ENCODE measurements at regions not wholly inside any gene's neighbourhood (a gene's known extent, or its start where the extent isn't known, plus 50 kb on each side); places are given as distances from the start of the nearest gene placed in this dataset.

DNA sequence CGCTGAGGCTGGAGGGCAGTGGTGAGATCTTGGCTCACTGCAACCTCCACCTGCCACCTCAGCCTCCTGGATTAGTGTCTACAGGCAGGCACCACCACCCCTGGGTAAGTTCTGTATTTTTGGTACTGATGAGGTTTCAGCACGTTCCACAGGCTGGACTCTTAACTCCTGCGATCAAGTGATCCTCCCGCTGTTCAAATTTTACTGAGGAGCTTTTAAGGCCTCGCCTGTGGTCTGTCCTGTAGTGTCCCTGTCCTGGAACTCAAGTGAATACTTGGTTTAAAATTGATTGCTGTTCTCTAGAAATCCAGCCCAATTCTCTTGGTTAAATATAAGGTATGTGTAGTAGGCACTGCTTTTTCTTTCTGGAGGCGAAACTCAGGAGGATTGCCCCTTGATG is 65.2 kb downstream of the DPRX start:
- intact Hi-C loops (cut with DNase I): no loop called here
- DNase-seq: no peak

DNA sequence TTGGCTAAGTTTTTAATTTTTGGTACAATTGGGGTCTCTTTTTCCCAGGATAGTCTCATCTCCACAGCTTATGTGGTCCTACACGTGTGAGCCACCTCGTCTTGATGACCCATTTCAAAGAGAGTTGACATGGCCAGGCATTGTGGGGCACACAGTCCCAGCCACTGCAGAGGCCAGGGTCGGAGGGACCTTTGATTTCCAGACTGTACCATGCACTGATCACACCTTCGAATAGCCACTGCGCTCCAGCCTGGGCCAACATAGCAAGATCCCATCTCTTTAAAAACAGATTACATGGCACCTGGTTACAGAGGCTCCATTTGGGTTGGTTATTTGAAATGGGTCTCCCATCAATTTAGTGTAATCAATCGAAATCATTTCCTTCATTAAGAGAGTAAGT is 71.6 kb downstream of the DPRX start:
- intact Hi-C loops (cut with DNase I): no loop called here
- DNase-seq: no peak

DNA sequence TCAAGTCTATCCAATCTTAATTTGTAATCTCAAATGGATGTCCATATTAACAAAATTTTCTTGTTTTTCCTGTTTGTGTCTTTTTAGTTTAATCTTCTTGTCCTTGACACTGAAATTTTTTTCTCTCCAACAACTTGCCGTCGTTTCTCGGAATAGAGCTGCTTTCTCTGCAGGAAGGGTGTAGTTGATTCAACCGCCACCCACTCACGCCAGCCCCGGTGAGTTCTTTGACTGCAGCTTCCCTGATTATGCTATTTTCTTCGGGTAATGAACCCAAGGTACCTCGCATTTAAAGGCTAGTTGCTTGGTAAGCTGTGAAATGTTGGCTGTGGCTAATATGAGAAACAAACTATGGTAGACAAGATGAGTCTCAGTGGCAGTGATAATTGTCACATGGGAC is 72.2 kb downstream of the DPRX start:
- DNase-seq: peak; percentile 9 to 81 (median 45)
- intact Hi-C loops (cut with DNase I): no loop called here

DNA sequence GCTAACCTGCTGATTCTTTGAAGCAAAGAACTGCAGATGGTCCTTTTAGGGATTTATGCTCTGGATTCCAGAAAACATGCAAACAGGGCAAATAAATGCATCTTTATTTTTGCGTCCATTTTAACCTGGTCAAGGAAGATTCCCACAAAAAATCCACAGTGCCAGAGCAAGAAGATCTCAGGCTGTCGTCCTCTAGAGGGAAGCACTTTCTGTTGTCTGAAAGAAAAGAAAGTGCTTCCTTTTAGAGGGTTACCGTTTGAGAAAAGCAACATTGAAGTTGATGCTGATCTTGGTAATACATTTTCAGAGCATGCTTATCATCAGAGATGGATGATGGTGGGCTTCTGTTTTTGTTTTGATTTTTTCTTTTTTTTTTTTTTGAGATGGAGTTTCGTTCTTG is 75.5 kb downstream of the DPRX start:
- intact Hi-C loops (cut with DNase I): no loop called here
- no peak for DNase-seq

DNA sequence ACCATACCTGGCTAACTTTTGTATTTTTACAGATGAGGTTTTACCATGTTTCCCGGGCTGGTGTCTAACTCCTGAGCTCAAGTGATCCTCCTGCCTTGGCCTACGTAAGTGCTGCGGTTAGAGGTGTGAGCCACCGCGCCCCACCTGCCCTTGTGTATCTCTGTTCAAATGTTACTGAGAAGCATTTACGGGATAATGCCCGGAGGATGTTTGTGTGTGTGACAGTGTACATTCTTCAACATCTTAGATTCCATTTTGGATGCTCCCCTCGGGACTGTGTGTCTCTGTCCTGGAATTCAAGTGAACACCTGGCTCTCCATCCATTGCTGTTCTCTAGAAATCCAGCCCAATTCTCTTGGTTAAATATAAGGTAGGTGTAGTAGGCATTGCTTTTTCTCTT is 93.7 kb downstream of the NLRP12 start:
- DNase-seq: no peak
- intact Hi-C loops (cut with DNase I): no loop called here

Data from head of caudate nucleus (tissue), 42 donors.